ENCODE measurements at regions not wholly inside any gene's neighbourhood (a gene's known extent, or its start where the extent isn't known, plus 50 kb on each side); places are given as distances from the start of the nearest gene placed in this dataset.
A peak's percentile ranks its signal among the peaks of the same experiment; 100 is the strongest.

DNA sequence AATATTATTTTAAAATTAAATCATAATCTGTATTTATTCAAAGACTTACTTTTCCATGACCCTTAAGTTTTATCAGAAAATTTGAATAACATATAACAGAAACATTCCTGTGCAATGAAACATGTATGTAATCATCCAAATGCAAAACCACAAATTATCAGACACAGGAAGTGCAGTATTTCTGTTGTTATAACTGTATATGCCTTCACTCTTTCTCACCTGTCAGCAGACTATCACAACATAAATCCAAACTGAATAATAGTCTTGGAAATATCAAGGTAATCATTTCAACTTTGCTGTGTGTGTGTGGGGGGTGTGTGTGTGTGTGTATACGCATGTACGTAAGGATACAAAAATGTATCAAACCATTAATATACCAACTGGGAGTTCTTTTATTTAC, 285.9 kb downstream of the SLC7A11 start:
- Histone ChIP-seq H3K4me3 (no peak overlapping the region), H3K27ac (no peak overlapping the region), H3K36me3 (no peaks in the 10 kb centered on the region), H3K27me3 (no peaks in the 10 kb centered on the region), H3K9me3 (no peaks in the 10 kb centered on the region), H3K4me1 (peaks cover 0 to 8% (median 3%) of the 10 kb centered on the region in 4 donors)
- DNase-seq (no peak), ATAC-seq (ENCODE audit: low FRiP score in 2 of 2) (no peak)
- TF ChIP-seq EP300 (IDR thresholded peaks at IDR 0.05) = no peak
- TF ChIP-seq POLR2A (IDR thresholded peaks at IDR 0.05) = no peak
- TF ChIP-seq, protein P1, sequence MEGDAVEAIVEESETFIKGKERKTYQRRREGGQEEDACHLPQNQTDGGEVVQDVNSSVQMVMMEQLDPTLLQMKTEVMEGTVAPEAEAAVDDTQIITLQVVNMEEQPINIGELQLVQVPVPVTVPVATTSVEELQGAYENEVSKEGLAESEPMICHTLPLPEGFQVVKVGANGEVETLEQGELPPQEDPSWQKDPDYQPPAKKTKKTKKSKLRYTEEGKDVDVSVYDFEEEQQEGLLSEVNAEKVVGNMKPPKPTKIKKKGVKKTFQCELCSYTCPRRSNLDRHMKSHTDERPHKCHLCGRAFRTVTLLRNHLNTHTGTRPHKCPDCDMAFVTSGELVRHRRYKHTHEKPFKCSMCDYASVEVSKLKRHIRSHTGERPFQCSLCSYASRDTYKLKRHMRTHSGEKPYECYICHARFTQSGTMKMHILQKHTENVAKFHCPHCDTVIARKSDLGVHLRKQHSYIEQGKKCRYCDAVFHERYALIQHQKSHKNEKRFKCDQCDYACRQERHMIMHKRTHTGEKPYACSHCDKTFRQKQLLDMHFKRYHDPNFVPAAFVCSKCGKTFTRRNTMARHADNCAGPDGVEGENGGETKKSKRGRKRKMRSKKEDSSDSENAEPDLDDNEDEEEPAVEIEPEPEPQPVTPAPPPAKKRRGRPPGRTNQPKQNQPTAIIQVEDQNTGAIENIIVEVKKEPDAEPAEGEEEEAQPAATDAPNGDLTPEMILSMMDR (IDR thresholded peaks at IDR 0.05) = no peak
- TF ChIP-seq POLR2AphosphoS5 (IDR thresholded peaks at IDR 0.05) = no peak
- WGBS, 2 donors = 93 to 94% methylated on average over 2 of the region's 2 CpGs

DNA sequence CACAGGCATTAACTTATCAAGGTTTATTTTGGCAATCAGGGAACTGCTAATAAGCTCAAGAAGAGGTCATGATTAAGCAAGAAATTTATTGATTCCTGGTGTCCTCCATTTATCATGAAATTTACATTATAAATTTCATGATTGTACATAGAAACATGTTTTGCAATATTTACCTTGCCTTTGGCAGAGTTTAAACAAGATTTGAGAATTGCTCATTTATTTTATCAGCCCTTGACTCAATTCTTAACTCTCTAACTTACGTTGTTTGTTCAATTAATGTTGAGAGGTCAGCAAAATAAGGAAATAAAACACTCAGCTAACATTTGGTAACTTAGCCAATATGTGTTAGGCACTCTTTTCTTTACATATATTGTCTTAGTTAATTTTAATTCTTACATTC, 286.6 kb downstream of the SLC7A11 start:
- no peak for DNase-seq
- no peak for ATAC-seq (ENCODE audit: low FRiP score in 2 of 2)
- H3K36me3 ChIP-seq = no peaks in the 10 kb centered on the region
- H3K27ac ChIP-seq = no peak overlapping the region
- H3K9me3 ChIP-seq = no peaks in the 10 kb centered on the region
- TF ChIP-seq POLR2A (IDR thresholded peaks at IDR 0.05) (no peak), POLR2AphosphoS5 (IDR thresholded peaks at IDR 0.05) (no peak), EP300 (IDR thresholded peaks at IDR 0.05) (no peak)
- TF ChIP-seq, protein P1 (IDR thresholded peaks at IDR 0.05) = no peak
- H3K27me3 ChIP-seq = no peaks in the 10 kb centered on the region
- H3K4me3 ChIP-seq = no peak overlapping the region
- 61 to 68% methylated on average over 1 of the region's 1 CpG for WGBS, 2 donors
- H3K4me1 ChIP-seq = peaks cover 0 to 5% (median under 1%) of the 10 kb centered on the region in 4 donors

DNA sequence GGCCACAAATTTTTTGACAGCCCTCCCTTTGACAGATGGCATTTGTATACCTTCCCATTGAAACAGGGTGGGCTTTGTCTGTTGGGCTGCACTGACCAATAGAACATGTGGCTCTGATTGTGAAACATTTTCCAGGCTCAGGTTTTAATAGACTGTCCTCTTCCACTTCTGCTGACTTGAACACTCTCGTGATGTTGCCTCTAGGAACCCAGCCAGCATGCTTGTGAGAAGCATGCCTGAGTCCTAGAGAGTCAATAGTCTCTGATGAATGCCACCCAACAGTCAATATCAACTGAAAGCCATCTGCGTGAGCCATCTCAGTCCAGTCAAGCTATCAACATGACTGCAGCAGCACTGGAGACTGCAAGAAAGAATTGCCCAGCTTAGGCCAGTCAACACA, 290.0 kb downstream of the SLC7A11 start:
- Histone ChIP-seq H3K27ac (no peak overlapping the region), H3K4me1 (no peaks in the 10 kb centered on the region), H3K36me3 (no peaks in the 10 kb centered on the region), H3K9me3 (no peaks in the 10 kb centered on the region), H3K27me3 (no peaks in the 10 kb centered on the region), H3K4me3 (no peak overlapping the region)
- peak in 1 of 2 donors; percentile 61 for DNase-seq
- 56 to 57% methylated on average over 2 of the region's 2 CpGs for WGBS, 2 donors
- ATAC-seq (ENCODE audit: low FRiP score in 2 of 2) = no peak
- no peak for TF ChIP-seq POLR2A (IDR thresholded peaks at IDR 0.05)
- TF ChIP-seq POLR2AphosphoS5 (IDR thresholded peaks at IDR 0.05) = no peak
- TF ChIP-seq EP300 (IDR thresholded peaks at IDR 0.05) = no peak
- TF ChIP-seq, protein P1 (IDR thresholded peaks at IDR 0.05) = no peak

DNA sequence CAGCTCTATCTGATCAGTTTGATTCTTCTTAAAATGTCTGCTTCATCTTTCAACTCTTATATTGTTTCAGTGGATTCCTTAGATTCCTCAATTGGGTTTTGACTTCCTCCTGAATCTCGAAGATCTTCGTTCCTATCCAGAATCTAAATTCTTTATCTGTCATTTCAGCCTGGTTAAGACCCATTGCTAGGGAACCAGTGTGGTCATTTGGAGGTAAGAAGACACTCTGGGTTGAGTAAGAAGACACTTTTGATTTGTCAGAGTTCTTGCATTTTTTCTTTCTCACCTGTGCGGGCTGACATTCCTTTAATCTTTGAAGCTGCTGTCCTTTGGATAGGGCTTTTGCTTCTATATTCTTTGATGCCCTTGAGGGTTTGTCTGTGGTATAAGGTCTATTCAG, 291.9 kb downstream of the SLC7A11 start:
- ATAC-seq (ENCODE audit: low FRiP score in 2 of 2) (no peak), DNase-seq (no peak)
- TF ChIP-seq POLR2AphosphoS5 (IDR thresholded peaks at IDR 0.05) (no peak), POLR2A (IDR thresholded peaks at IDR 0.05) (no peak), EP300 (IDR thresholded peaks at IDR 0.05) (no peak)
- TF ChIP-seq, protein P1 (IDR thresholded peaks at IDR 0.05) = no peak
- H3K27ac ChIP-seq = no peak overlapping the region
- no peaks in the 10 kb centered on the region for H3K27me3 ChIP-seq
- H3K36me3 ChIP-seq = no peaks in the 10 kb centered on the region
- no peaks in the 10 kb centered on the region for H3K9me3 ChIP-seq
- H3K4me3 ChIP-seq = no peak overlapping the region
- WGBS, 2 donors = 89 to 95% methylated on average over 3 of the region's 3 CpGs
- no peaks in the 10 kb centered on the region for H3K4me1 ChIP-seq

DNA sequence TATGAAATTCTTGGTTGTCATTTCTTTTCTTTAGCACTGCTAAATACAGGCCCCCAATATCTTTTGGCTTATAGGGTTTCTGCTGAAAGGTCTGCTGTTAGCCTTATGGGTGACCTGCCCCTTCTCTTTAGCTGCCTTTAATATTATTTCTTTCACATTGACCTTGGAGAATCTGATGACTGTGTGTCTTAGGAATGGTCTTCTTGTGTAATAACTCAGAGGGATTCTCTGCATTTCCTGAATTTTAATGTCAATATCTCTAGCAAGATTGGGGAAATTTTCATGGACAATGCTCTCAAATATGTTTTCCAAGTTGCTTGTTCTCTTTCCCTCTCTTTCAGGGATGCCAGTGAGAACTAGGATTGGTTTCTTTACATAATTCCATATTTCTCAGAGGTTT, 292.4 kb downstream of the SLC7A11 start:
- ATAC-seq (ENCODE audit: low FRiP score in 2 of 2) = no peak
- H3K27ac ChIP-seq = no peak overlapping the region
- no peak for DNase-seq
- H3K9me3 ChIP-seq = no peaks in the 10 kb centered on the region
- no peak for TF ChIP-seq POLR2A (IDR thresholded peaks at IDR 0.05)
- TF ChIP-seq EP300 (IDR thresholded peaks at IDR 0.05) = no peak
- TF ChIP-seq POLR2AphosphoS5 (IDR thresholded peaks at IDR 0.05) = no peak
- TF ChIP-seq, protein P1 (IDR thresholded peaks at IDR 0.05) = no peak
- H3K4me1 ChIP-seq = no peaks in the 10 kb centered on the region
- H3K27me3 ChIP-seq = no peaks in the 10 kb centered on the region
- H3K4me3 ChIP-seq = no peak overlapping the region
- H3K36me3 ChIP-seq = no peaks in the 10 kb centered on the region

Data from upper lobe of left lung (tissue), 6 donors.